Glutamatergic neuron (in vitro differentiated cells): ENCODE measurements at regions not wholly inside any gene's neighbourhood (a gene's known extent, or its start where the extent isn't known, plus 50 kb on each side); places are given as distances from the start of the nearest gene placed in this dataset.
"Not testable (repeated sequence)": the region's sequence is repeated elsewhere in the genome, so short reads cannot be mapped to it uniquely, and the experiment has no call there.

Source experiments
- DNase-seq: peaks from one replicate; pipeline ENCODE4 v3.0.0; 2022
- H3K27ac Mint-ChIP-seq: one replicate; pipeline ENCODE4 v1.8.0; 2020; ENCODE audit warnings: mild to moderate bottlenecking, mixed read lengths, inconsistent platforms; ENCODE audit not compliant: unreplicated experiment
- H3K27me3 Mint-ChIP-seq: one replicate; pipeline ENCODE4 v1.8.0; 2020; ENCODE audit warnings: mild to moderate bottlenecking, moderate library complexity, mixed read lengths, inconsistent platforms; ENCODE audit not compliant: unreplicated experiment
- H3K36me3 Mint-ChIP-seq: one replicate; pipeline ENCODE4 v1.8.0; 2020; ENCODE audit warnings: mild to moderate bottlenecking, mixed read lengths, inconsistent platforms; ENCODE audit not compliant: unreplicated experiment
- H3K4me1 Mint-ChIP-seq: one replicate; pipeline ENCODE4 v1.8.0; 2020; ENCODE audit warnings: mild to moderate bottlenecking, low read depth, mixed read lengths, inconsistent platforms; ENCODE audit not compliant: unreplicated experiment
- H3K4me3 Mint-ChIP-seq: one replicate; pipeline ENCODE4 v1.8.0; 2020; ENCODE audit warnings: mild to moderate bottlenecking, mixed read lengths, inconsistent platforms; ENCODE audit not compliant: unreplicated experiment
- H3K9me3 Mint-ChIP-seq: one replicate; pipeline ENCODE4 v1.8.0; 2020; ENCODE audit warnings: mild to moderate bottlenecking, moderate library complexity, mixed read lengths, inconsistent platforms; ENCODE audit not compliant: unreplicated experiment
- TF ChIP-seq, protein P1 (sequence below): fragments of 200-600 bp; sonication (generic); IDR thresholded peaks from one replicate; pipeline ENCODE4 v1.5.0; 2021; ENCODE audit not compliant: partially characterized antibody, unreplicated experiment

- Mint-ChIP-seq H3K27ac (no peak overlapping the region), H3K4me1 (no peaks in the 10 kb centered on the region), H3K27me3 (no peaks in the 10 kb centered on the region), H3K36me3 (no peaks in the 10 kb centered on the region), H3K4me3 (no peak overlapping the region), H3K9me3 (no peaks in the 10 kb centered on the region)
- TF ChIP-seq, protein P1, sequence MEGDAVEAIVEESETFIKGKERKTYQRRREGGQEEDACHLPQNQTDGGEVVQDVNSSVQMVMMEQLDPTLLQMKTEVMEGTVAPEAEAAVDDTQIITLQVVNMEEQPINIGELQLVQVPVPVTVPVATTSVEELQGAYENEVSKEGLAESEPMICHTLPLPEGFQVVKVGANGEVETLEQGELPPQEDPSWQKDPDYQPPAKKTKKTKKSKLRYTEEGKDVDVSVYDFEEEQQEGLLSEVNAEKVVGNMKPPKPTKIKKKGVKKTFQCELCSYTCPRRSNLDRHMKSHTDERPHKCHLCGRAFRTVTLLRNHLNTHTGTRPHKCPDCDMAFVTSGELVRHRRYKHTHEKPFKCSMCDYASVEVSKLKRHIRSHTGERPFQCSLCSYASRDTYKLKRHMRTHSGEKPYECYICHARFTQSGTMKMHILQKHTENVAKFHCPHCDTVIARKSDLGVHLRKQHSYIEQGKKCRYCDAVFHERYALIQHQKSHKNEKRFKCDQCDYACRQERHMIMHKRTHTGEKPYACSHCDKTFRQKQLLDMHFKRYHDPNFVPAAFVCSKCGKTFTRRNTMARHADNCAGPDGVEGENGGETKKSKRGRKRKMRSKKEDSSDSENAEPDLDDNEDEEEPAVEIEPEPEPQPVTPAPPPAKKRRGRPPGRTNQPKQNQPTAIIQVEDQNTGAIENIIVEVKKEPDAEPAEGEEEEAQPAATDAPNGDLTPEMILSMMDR, result no peak
- DNase-seq, result no peak
Measured at GRCh38 chrX:112197840-112198239, 115.3 kb upstream of the TRPC5 start.

DNA sequence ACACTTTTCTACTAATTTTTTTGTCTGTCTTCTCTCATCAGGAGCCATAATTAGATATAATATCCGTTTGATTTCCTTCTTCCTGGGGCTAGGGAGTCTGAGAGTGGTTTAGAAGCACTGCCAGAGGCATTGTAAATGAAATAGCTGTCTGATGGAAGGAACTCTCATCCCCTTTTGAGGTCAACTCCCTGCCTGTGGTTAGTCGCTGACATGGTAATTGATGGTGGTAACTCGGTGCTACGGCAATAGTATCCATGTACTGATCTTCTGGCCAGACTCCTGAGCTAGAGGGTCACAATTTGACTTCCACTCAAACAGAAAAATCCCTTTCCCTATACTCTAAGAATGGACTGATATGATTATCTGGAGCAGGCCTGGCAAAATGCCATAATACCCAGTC lies 108.1 kb upstream of the TRPC5 start:
- TF ChIP-seq, protein P1, result no peak
- H3K9me3 Mint-ChIP-seq, result peaks cover 1% of the 10 kb centered on the region
- no peaks in the 10 kb centered on the region for H3K27me3 Mint-ChIP-seq
- DNase-seq, result no peak
- H3K4me3 Mint-ChIP-seq, result no peak overlapping the region
- H3K36me3 Mint-ChIP-seq, result no peaks in the 10 kb centered on the region
- no peak overlapping the region for H3K27ac Mint-ChIP-seq
- H3K4me1 Mint-ChIP-seq, result no peaks in the 10 kb centered on the region

DNA sequence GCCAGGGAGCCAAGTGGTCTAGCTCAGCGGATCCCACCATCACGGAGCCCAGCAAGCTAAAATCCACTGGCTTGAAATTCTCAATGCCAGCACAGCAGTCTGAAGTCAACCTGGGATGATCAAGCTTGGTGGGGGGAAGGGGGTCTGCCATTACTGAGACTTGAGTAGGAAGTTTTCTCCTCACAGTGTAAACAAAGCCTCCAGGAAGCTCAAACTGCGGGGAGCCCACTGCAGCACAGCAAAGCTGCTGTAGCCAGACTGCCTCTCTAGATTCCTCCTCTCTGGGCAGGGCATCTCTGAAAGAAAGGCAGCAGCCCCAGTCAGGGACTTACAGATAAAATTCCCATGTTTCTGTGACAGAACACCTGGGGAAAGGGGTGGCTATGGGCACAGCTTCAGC lies 98.8 kb upstream of the TRPC5 start:
- H3K36me3 Mint-ChIP-seq, H3K4me1 Mint-ChIP-seq, H3K4me3 Mint-ChIP-seq, H3K27ac Mint-ChIP-seq, H3K9me3 Mint-ChIP-seq, H3K27me3 Mint-ChIP-seq, DNase-seq: not testable (repeated sequence)

- Mint-ChIP-seq H3K9me3 (no peaks in the 10 kb centered on the region), H3K4me1 (no peaks in the 10 kb centered on the region), H3K27ac (no peak overlapping the region), H3K4me3 (no peak overlapping the region), H3K27me3 (no peaks in the 10 kb centered on the region), H3K36me3 (no peaks in the 10 kb centered on the region)
- TF ChIP-seq, protein P1, result no peak
- DNase-seq, result no peak
Measured at GRCh38 chrX:112164420-112164819, 81.8 kb upstream of the TRPC5 start.

DNA sequence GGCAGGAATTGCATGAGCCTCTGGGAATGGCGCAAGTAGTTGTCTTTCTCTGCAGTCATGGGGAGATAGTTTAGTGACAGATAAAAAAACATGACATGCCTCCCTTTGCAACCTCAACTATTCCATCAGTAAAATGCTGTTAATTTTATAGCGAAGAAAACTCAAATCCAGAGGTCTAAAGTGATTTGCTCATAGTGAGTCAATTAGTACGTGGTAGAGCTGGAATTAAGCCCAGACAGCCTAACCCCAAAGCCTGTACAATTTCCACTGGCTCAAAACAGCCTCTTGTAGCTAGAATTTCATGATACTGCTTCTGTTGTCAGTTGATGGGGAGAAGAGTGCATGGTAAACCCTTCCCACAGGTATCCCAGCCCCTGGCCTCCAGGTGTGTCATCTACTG lies 81.3 kb upstream of the TRPC5 start:
- H3K4me1 Mint-ChIP-seq, result no peaks in the 10 kb centered on the region
- TF ChIP-seq, protein P1, result no peak
- no peak overlapping the region for H3K4me3 Mint-ChIP-seq
- H3K36me3 Mint-ChIP-seq, result no peaks in the 10 kb centered on the region
- no peaks in the 10 kb centered on the region for H3K9me3 Mint-ChIP-seq
- DNase-seq, result no peak
- no peak overlapping the region for H3K27ac Mint-ChIP-seq
- no peaks in the 10 kb centered on the region for H3K27me3 Mint-ChIP-seq

- no peaks in the 10 kb centered on the region for H3K4me1 Mint-ChIP-seq
- H3K9me3 Mint-ChIP-seq, result no peaks in the 10 kb centered on the region
Measured at GRCh38 chrX:112148397-112148796, 65.8 kb upstream of the TRPC5 start.

More at GRCh38 chrX:112148397-112148796, 65.8 kb upstream of the TRPC5 start:
- no peaks in the 10 kb centered on the region for H3K36me3 Mint-ChIP-seq
- H3K27ac Mint-ChIP-seq, result no peak overlapping the region
- no peak for DNase-seq
- no peak overlapping the region for H3K4me3 Mint-ChIP-seq
- TF ChIP-seq, protein P1, result no peak
- no peaks in the 10 kb centered on the region for H3K27me3 Mint-ChIP-seq
